ENCODE measurements at regions not wholly inside any gene's neighbourhood (a gene's known extent, or its start where the extent isn't known, plus 50 kb on each side); places are given as distances from the start of the nearest gene placed in this dataset.

GRCh38 chr14:60355768-60356167 is 106.7 kb downstream of the PPM1A start:
- Histone ChIP-seq H2AK9ac (replicated peaks; ENCODE audit: low read depth, low read length, poor library complexity) (no peak overlapping the region), H2AK5ac (ENCODE audit: low read depth, low read length) (no peak overlapping the region), H3K27me3 (ENCODE audit: control insufficient read depth, insufficient read depth, low read length) (peaks cover 16% of the 10 kb centered on the region), H3K4me1 (ENCODE audit: control insufficient read depth, insufficient read depth, low read length) (no peaks in the 10 kb centered on the region), H3K14ac (replicated peaks; ENCODE audit: low read depth, low read length) (no peak overlapping the region), H3K23ac (ENCODE audit: low read depth, low read length) (no peak overlapping the region), H3K9ac (ENCODE audit: low read depth, low read length) (no peak overlapping the region), H4K8ac (ENCODE audit: low read depth in 2 of 2, low read length in 2 of 2) (no peak overlapping the region), H3K79me1 (ENCODE audit: low read depth in 1 of 2, low read length in 2 of 2) (no peaks in the 10 kb centered on the region), H3K9me3 (ENCODE audit: control insufficient read depth, insufficient read depth, low read length) (no peaks in the 10 kb centered on the region), H3K18ac (ENCODE audit: low read depth, low read length) (no peak overlapping the region), H3K36me3 (ENCODE audit: control insufficient read depth, insufficient read depth, low read length) (no peaks in the 10 kb centered on the region), H4K91ac (ENCODE audit: insufficient read depth, low read depth, low read length) (no peak overlapping the region), H2AFZ (replicated peaks; ENCODE audit: low read length, poor library complexity) (no peak overlapping the region), H2BK20ac (ENCODE audit: low read depth, low read length) (no peak overlapping the region), H2BK120ac (ENCODE audit: low read depth, low read length) (no peak overlapping the region), H2BK5ac (ENCODE audit: low read depth, low read length, poor library complexity, severe bottlenecking) (no peak overlapping the region), H3K27ac (ENCODE audit: insufficient read depth, low read length) (no peak overlapping the region), H3K56ac (ENCODE audit: extremely low read depth, insufficient read depth, low read length) (no peak overlapping the region), H3K4ac (ENCODE audit: low read depth, low read length) (no peak overlapping the region), H4K5ac (ENCODE audit: low read depth, low read length) (no peak overlapping the region), H3K4me3 (ENCODE audit: insufficient read depth, low read depth, low read length) (no peak overlapping the region), H3K9me1 (ENCODE audit: insufficient read depth, low read length) (no peaks in the 10 kb centered on the region), H3K4me2 (ENCODE audit: low read depth, low read length) (no peak overlapping the region), H2BK15ac (ENCODE audit: low read depth, low read length) (no peak overlapping the region), H4K20me1 (ENCODE audit: insufficient read depth, low read length) (no peaks in the 10 kb centered on the region)
- ATAC-seq (ENCODE audit: low read depth) (no peak), DNase-seq (no peak)
- BruUV-seq (replicated peaks) = no TSS peak
- dilution Hi-C loops (cut with HindIII; ENCODE audit: low sequenced_read_pairs, unreplicated experiment) (no loop called here), in situ Hi-C loops (cut with MboI; ENCODE audit: low sequenced_read_pairs) (no loop called here), intact Hi-C loops (cut with micrococcal nuclease) (no loop called here)
- ChIA-PET POLR2A (ENCODE audit: unreplicated experiment) (no interaction called here), CTCF (no interaction called here)
- TF ChIP-seq RCOR1 (IDR thresholded peaks at IDR 0.05; ENCODE audit: insufficient replicate concordance, low read length) (no peak), CTCF (conservative IDR thresholded peaks at IDR 0.05; ENCODE audit: low read depth, low read length) (no peak), ELK1 (IDR thresholded peaks at IDR 0.05; ENCODE audit: borderline replicate concordance, low read depth, low read length) (no peak), SMC3 (IDR thresholded peaks at IDR 0.05; ENCODE audit: low read depth, low read length) (no peak), MXI1 (IDR thresholded peaks at IDR 0.05; ENCODE audit: borderline replicate concordance, low read depth, low read length) (no peak), RFX5 (IDR thresholded peaks at IDR 0.05; ENCODE audit: low read depth, low read length) (no peak), NFE2L2 (IDR thresholded peaks at IDR 0.05; ENCODE audit: low read depth, low read length) (no peak), RAD21 (IDR thresholded peaks at IDR 0.05; ENCODE audit: low read length) (no peak), FOS (IDR thresholded peaks at IDR 0.05; ENCODE audit: low read depth, low read length) (no peak)
